RWPE1 (cell line): ENCODE measurements at regions not wholly inside any gene's neighbourhood (a gene's known extent, or its start where the extent isn't known, plus 50 kb on each side); places are given as distances from the start of the nearest gene placed in this dataset.

ENCODE experiments used
- CTCF ChIA-PET: fragments of 350-600 bp; sonication (Branson Sonifier 250); formaldehyde crosslinking; extraction: SDS; loops from one replicate; lab custom pipeline; 2021; lab: Yijun Ruan, JAX
- POLR2A ChIA-PET: fragments of 400-600 bp; formaldehyde crosslinking; extraction: SDS; loops from one replicate; lab custom pipeline; 2020; ENCODE audit warnings: antibody characterized with exemption; ENCODE audit not compliant: low non-redundant PET; lab: Yijun Ruan, JAX
- DNase-seq: peaks from one replicate; pipeline ENCODE4 v3.0.0; 2012; ENCODE audit warnings: low spot score
- H3K27ac ChIP-seq: fragments of 450-650 bp; 2 replicates; pipeline ENCODE4 v1.5.1; 2017
- CTCF ChIP-seq: fragments of 450-650 bp; conservative IDR thresholded peaks from 2 replicates; pipeline ENCODE4 v1.5.1; 2017; ENCODE audit warnings: low read depth, mild to moderate bottlenecking

- no peak overlapping the region for H3K27ac ChIP-seq
- no peak for DNase-seq
- POLR2A ChIA-PET, result no interaction called here
- CTCF ChIA-PET, result no interaction called here
- TF ChIP-seq CTCF, result no peak
These were observed 175.4 kb upstream of the HDDC2 start for GRCh38 chr6:125477156-125477555.

DNA sequence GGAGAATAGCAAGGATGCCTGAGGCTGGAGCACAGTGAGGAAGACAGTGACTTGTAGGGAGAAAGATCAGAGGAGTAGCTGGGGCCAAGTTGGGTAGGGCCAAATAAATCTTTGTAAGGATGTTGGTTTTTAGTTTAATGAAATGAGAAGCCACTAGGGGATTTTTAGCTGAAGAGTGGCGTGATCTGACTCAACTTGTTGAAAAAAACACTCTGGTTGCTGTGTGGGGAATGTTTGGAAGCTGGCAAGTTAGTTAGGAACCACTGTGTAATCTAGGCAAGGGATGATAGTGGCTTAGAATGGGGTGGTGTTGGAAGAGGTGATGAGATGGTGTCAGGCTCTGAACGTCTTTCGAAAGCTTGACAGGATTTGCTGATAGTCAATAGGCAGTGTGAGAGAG lies 176.1 kb upstream of the HDDC2 start:
- POLR2A ChIA-PET, result no interaction called here
- H3K27ac ChIP-seq, result no peak overlapping the region
- CTCF ChIA-PET, result no interaction called here
- DNase-seq, result no peak
- no peak for TF ChIP-seq CTCF

- CTCF ChIA-PET, result no interaction called here
- H3K27ac ChIP-seq, result no peak overlapping the region
- no peak for DNase-seq
- no peak for TF ChIP-seq CTCF
- POLR2A ChIA-PET, result no interaction called here
These were observed 178.4 kb upstream of the HDDC2 start for GRCh38 chr6:125480146-125480545.

DNA sequence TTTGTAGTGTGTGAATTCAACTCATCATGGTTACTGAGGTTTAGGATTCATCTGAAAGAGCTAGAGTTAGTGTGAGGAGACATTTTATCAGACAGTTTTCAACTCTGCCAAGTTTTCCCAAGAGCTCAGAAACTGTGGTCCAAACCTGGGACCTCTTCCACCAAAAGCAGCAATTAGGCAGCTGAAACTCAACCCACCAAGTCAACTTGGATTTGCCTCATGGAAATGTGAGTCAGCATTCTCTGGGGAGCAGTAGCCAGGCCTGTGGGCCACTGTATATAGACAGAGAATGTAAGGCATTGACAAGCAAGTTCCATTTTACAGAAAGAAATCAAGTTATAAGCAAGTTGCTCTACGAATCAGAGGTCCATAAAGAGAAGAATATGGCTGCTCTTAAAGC lies 178.8 kb upstream of the HDDC2 start:
- no peak for TF ChIP-seq CTCF
- CTCF ChIA-PET, result no interaction called here

DNA sequence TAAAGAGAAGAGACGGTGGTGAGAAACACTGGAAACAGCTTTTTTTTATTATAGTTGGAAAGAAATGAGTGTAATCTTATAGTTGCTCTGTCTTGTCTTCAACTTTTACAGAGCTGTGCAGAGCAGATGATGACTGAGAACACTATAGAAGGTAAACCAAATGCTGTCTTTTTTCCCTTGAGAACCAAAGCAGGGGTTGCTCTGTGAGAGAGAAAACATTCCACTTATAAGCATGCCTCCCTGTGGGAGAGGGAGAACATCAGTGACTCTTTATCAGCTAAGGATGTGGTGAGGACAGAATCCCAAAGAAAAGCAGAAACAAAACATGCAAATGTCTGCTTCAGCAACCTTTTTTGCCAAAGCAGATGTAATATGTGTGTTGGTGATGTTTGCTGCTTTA lies 179.3 kb upstream of the HDDC2 start:
- ChIA-PET POLR2A (no interaction called here), CTCF (no interaction called here)
- no peak overlapping the region for H3K27ac ChIP-seq
- no peak for DNase-seq
- no peak for TF ChIP-seq CTCF

More for the DNA sequence above, 178.8 kb upstream of the HDDC2 start:
- POLR2A ChIA-PET, result no interaction called here
- no peak for DNase-seq
- no peak overlapping the region for H3K27ac ChIP-seq

DNA sequence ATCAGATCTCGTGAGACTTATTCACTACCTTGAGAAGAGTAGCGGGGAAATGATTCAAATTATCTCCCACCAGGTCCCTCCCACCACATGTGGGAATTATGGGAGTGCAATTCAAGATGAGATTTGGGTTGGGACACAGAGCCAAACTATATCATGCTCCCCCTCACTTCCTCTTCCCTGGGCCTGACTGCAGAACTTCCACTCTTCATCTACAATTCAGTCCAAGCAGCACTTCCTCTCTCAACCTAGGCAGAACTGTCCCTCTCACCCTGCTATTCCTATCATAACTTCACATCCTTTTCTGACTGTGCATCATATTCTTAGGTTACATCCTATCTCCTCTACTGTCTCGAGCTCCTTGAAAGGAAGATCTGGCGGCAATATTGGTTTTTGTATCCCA lies 184.0 kb upstream of the HDDC2 start:
- POLR2A ChIA-PET, result no interaction called here
- CTCF ChIA-PET, result interaction anchor here (0.7 kb wide), 1 partner anchor 624 kb away, joined by 3 read pairs; no protein-coding TSS in a partner anchor
- H3K27ac ChIP-seq, result no peak overlapping the region
- DNase-seq, result no peak
- TF ChIP-seq CTCF, result no peak

GRCh38 chr6:125486881-125487280 lies 185.1 kb upstream of the HDDC2 start:
- H3K27ac ChIP-seq, result no peak overlapping the region
- CTCF ChIA-PET, result no interaction called here
- POLR2A ChIA-PET, result no interaction called here
- DNase-seq, result no peak
- no peak for TF ChIP-seq CTCF
